Cardiac muscle cell (in vitro differentiated cells and primary cell): ENCODE measurements at regions not wholly inside any gene's neighbourhood (a gene's known extent, or its start where the extent isn't known, plus 50 kb on each side); places are given as distances from the start of the nearest gene placed in this dataset.

Experiments used
- DNase-seq, 2 donors: peaks; one replicate each; pipeline versions ENCODE4 v3.0.0 to v3.0.0-alpha.2; 2010 to 2017; ENCODE audit warnings: low read depth in 1 of 2, low spot score in 1 of 2
- H3K27ac ChIP-seq: fragments of 200-600 bp; sonication (generic); 2 replicates; pipeline ENCODE4 v1.5.1; 2016
- H3K27me3 ChIP-seq: fragments of 200-600 bp; sonication (generic); 2 replicates; pipeline ENCODE4 v1.6.0; 2016; ENCODE audit warnings: control low read depth
- H3K36me3 ChIP-seq: fragments of 200-600 bp; sonication (generic); 2 replicates; pipeline ENCODE4 v1.5.1; 2016; ENCODE audit warnings: control low read depth
- H3K4me1 ChIP-seq: fragments of 200-600 bp; sonication (generic); 2 replicates; pipeline ENCODE4 v1.8.1; 2017; ENCODE audit warnings: low read depth, mild to moderate bottlenecking, mixed run types
- H3K4me3 ChIP-seq: fragments of 200-600 bp; sonication (generic); 2 replicates; pipeline ENCODE4 v1.5.1; 2016; ENCODE audit warnings: mild to moderate bottlenecking
- H3K9me3 ChIP-seq: fragments of 200-600 bp; sonication (generic); 2 replicates; pipeline ENCODE4 v1.5.1; 2017; ENCODE audit warnings: low read depth, mild to moderate bottlenecking, control low read depth
- TF ChIP-seq, protein P1 (sequence below): IDR thresholded peaks from 2 replicates; pipeline ENCODE4 v1.5.1; 2012; ENCODE audit warnings: low read depth, mild to moderate bottlenecking, low read length

DNA sequence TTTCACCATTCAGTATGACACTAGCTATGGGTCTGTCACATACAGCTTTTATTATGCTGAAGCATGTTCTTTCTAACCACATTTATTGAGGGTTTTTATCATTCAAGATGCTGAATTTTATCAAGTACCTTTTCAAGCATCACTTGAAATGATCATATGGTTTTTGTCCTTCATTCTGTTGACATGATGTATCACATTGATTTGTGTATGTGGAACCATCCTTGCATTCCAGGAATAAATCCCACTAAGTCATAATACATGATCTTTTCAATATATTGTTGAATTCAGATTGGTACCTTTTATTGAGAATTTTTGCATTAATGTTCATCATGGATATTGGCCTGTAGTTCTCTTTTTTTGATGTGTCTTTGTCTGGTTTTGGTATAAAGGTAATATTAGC lies 317.4 kb downstream of the NNT start:
- H3K9me3 ChIP-seq, result no peaks in the 10 kb centered on the region
- no peak overlapping the region for H3K4me3 ChIP-seq

DNA sequence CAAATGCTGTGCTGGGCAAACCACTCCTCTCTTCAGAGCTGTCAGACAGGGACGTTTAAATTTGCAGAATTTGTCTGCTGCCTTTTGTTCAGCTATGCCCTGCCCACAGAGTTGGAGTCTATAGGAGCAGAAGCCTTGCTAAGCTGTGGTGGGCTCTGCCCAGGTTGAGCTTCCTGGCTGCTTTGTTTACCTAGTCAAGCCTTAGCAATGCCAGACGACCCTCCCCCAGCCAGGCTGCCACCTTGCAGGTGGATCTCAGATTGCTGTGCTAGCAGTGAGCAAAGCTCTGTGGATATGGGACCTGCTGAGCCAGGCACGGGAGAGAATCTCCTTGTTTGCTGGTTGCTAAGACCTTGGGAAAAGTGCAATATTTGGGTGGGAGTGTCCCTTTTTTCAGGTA lies 314.9 kb downstream of the NNT start:
- Histone ChIP-seq H3K4me1 (no peaks in the 10 kb centered on the region), H3K4me3 (no peak overlapping the region), H3K36me3 (no peaks in the 10 kb centered on the region), H3K9me3 (no peaks in the 10 kb centered on the region), H3K27me3 (no peaks in the 10 kb centered on the region), H3K27ac (no peak overlapping the region)
- TF ChIP-seq, protein P1, sequence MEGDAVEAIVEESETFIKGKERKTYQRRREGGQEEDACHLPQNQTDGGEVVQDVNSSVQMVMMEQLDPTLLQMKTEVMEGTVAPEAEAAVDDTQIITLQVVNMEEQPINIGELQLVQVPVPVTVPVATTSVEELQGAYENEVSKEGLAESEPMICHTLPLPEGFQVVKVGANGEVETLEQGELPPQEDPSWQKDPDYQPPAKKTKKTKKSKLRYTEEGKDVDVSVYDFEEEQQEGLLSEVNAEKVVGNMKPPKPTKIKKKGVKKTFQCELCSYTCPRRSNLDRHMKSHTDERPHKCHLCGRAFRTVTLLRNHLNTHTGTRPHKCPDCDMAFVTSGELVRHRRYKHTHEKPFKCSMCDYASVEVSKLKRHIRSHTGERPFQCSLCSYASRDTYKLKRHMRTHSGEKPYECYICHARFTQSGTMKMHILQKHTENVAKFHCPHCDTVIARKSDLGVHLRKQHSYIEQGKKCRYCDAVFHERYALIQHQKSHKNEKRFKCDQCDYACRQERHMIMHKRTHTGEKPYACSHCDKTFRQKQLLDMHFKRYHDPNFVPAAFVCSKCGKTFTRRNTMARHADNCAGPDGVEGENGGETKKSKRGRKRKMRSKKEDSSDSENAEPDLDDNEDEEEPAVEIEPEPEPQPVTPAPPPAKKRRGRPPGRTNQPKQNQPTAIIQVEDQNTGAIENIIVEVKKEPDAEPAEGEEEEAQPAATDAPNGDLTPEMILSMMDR, result no peak
- no peak for DNase-seq

More for the DNA sequence above, 317.4 kb downstream of the NNT start:
- TF ChIP-seq, protein P1, result no peak
- Histone ChIP-seq H3K27me3 (no peaks in the 10 kb centered on the region), H3K36me3 (no peaks in the 10 kb centered on the region), H3K27ac (no peak overlapping the region), H3K4me1 (no peaks in the 10 kb centered on the region)
- DNase-seq, result no peak

DNA sequence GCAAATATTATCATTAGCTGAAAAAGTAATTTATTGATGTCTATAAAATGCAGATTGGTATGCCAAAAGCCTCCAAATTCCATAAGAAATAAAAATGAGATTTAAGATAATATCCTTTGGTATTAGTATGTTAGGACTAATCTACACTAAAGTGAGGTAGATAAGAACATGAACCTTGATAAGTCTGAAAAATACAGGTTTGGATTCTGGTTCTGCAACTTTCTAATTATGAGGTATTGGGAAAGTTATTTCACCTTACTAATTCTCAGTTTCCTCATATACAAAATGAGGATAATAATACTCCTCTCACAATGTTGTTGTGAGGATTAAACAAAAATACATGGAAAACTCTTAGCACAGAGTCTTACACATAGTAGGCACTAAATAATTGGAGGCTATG lies 300.1 kb downstream of the NNT start:
- DNase-seq, result no peak
- Histone ChIP-seq H3K4me3 (no peak overlapping the region), H3K4me1 (no peaks in the 10 kb centered on the region), H3K9me3 (no peaks in the 10 kb centered on the region), H3K27me3 (no peaks in the 10 kb centered on the region), H3K27ac (no peak overlapping the region), H3K36me3 (no peaks in the 10 kb centered on the region)
- TF ChIP-seq, protein P1, result no peak

DNA sequence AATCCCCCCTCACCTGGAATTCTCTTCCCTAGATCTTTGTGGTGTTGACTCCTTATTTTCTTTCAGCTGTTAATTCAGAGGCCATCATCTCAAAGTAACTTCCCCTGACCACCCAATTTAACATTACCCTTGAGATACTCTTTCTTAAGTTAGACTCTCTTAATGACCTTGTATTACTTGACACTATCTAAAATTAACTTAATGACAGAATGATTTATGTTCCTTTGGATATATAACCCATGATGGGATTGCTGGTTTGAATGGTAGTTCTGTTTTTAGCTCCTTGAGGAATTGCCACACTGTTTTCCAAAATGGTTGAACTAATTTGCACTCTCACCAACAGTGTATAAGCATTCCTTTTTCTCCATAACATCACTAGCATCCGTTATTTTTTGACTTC lies 298.0 kb downstream of the NNT start:
- no peaks in the 10 kb centered on the region for H3K9me3 ChIP-seq
- TF ChIP-seq, protein P1, result no peak
- H3K4me1 ChIP-seq, result no peaks in the 10 kb centered on the region
- no peaks in the 10 kb centered on the region for H3K36me3 ChIP-seq
- H3K27me3 ChIP-seq, result no peaks in the 10 kb centered on the region
- H3K4me3 ChIP-seq, result no peak overlapping the region
- DNase-seq, result no peak
- no peak overlapping the region for H3K27ac ChIP-seq

DNA sequence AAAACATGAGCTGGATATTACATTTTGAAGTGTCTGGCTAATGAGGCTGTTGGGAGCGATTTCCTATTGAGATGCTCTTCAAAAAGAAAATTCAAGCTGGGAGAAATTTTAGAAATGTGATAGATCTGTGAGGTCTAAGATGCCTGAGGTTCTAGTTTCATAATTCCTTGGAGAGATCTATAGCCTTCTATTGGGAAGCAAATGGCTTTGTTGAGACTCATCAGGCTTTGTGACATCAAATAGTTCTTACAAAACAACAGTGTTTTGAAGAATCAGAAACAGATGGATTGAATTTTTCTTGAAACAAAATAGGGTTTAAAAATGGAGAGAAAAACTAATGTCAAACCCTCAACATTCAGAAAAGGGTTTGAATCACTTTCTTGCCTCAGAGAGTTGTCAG lies 292.9 kb downstream of the NNT start:
- TF ChIP-seq, protein P1, result no peak
- Histone ChIP-seq H3K4me3 (no peak overlapping the region), H3K27me3 (no peaks in the 10 kb centered on the region), H3K36me3 (no peaks in the 10 kb centered on the region), H3K27ac (no peak overlapping the region), H3K9me3 (no peaks in the 10 kb centered on the region), H3K4me1 (no peaks in the 10 kb centered on the region)
- no peak for DNase-seq
